ENCODE measurements at regions not wholly inside any gene's neighbourhood (a gene's known extent, or its start where the extent isn't known, plus 50 kb on each side); places are given as distances from the start of the nearest gene placed in this dataset.
A peak's percentile ranks its signal among the peaks of the same experiment; 100 is the strongest.

- DNase-seq (ENCODE audit: low spot score) = no peak
Observed at GRCh38 chr16:51731160-51731559, 580.1 kb upstream of the SALL1 start.

DNA sequence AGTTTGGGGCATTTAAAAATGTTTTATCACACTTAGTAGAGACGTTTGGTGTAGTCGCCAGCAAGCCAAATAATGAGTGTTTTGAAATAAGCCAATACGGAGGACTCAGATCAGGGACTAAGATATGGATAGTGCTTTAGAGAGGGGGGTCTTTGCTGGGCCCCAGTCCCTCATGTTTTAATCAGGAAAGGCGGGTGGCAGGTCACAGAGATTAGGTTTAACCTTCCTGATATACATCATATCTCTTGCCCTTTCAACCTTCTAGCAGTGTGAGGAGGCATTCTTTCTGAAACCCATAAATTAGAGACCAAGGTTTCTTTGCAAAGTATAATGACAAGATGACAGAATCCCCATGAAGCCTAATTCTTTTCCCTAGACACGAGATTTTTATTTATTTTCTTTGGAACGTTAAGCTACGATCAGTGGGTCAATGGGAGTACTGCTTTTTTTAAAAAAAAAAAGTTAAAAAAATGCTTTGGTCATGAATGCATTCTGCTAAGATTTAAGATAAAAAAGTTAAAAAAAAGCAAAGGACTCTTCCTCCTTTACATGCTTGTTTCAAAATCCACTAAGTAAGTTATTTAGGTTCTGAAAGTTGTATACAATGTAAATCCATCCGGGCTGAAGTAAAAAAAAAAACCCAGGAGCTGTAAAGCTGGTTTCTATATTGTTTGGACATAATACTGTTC is 572.1 kb upstream of the SALL1 start:
- no peak for DNase-seq (ENCODE audit: low spot score)

DNA sequence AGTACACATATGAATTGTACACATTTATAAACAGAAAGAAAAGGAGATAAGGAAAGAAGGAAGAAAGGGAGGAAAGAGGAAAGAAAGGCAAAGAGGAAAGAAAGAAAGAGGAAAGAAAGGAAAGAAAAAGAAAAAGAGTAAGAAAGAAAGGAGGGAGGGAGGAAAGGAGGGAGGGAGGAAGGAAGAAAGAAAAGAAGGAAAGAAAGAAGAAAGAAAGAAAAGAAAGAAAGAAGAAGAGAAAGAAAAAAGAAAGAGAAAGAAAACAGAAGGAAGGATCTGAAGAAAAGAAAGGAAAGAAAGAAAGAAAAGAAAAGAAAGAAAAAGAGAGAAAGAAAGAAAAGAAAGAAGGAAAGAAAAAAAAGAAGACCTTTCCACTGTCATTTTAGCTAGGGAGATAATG is 571.4 kb upstream of the SALL1 start:
- DNase-seq (ENCODE audit: low spot score) = no peak

DNA sequence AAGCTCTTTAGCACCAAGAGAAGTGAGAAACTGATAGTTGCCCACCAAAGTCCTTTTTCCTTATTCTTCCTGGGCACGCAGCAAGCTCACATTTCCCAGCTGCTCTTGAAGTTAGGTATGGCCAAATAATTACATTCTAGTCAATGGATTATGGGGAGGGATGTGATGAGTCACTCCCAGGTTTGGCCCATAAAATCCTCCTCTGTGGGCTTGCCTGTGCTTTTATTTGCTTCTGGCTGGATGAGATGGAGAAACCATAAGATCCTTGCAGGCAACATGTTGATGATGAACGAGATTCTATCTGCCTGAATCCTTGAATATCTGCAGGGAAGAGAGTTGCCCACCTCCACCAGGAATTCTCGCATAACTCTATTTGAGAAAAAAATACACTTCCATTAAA is 568.3 kb upstream of the SALL1 start:
- no peak for DNase-seq (ENCODE audit: low spot score)

DNA sequence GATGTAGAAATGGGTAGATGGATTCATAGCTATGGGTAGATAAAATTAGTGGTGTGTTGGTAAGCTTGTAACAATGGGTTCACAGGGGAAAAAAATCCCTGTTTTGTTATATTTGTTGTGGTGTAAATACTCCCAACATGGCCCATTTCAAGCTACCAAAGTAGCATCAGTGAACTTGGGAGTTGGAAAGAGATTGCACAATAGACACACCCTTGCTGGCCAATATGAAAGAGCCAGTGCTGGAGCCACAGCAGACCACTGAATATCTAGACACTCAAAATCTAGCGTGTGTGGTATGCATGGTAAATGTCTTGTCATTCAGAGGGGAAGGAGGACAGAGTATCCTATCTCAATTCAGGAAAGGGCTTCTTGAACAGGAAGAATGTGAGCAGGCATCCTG is 565.1 kb upstream of the SALL1 start:
- no peak for DNase-seq (ENCODE audit: low spot score)

GRCh38 chr16:51713502-51713901 is 562.4 kb upstream of the SALL1 start:
- no peak for DNase-seq (ENCODE audit: low spot score)

- DNase-seq (ENCODE audit: low spot score) = no peak
Observed at GRCh38 chr16:51710905-51711563, 560.0 kb upstream of the SALL1 start.

DNA sequence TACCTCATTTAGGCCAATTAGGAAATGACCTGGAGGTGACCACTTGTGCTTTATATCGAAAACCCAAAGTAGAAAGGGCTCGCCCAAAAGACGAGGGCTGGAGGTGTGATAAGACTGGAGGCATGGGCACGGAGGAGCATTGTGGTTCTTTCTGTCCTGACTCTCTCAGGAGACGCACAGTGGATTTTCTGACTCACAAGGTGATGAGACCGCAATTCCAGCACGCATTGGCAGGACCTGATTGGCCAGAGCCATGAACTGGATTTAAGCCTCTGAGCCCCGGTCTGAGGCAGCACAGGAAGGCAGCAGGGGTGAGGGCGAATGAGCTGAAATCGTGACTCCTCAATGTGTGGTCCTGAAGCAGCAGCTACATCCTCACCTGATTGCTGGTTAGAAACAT is 559.1 kb upstream of the SALL1 start:
- DNase-seq (ENCODE audit: low spot score) = no peak

DNA sequence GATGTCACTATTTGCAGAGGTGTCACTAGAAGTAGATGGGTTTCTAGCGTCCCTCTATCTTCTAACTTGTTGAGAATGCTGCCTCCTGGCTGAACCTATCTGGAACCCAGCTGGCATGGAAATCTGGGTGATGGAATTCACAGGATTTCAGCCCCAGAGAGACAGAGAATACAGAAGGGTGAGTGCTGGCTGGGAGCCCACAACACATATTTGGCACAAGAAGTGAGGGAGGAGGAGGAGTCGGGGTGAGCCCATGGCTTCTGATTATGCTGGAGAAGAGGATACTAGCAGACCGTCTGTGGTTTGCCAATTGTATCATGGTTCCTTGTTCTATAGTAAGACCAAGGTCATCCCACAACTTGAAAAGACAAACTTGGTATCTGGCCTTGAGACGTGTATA is 557.8 kb upstream of the SALL1 start:
- DNase-seq (ENCODE audit: low spot score) = no peak

- DNase-seq (ENCODE audit: low spot score) = no peak
Observed at GRCh38 chr16:51707666-51708065, 556.6 kb upstream of the SALL1 start.

- no peak for DNase-seq (ENCODE audit: low spot score)
Observed at GRCh38 chr16:51705142-51705541, 554.1 kb upstream of the SALL1 start.

- DNase-seq (ENCODE audit: low spot score) = no peak
Observed at GRCh38 chr16:51701025-51701424, 550.0 kb upstream of the SALL1 start.

GRCh38 chr16:51699686-51700396 is 548.8 kb upstream of the SALL1 start:
- no peak for DNase-seq (ENCODE audit: low spot score)

- DNase-seq (ENCODE audit: low spot score) = no peak
Observed at GRCh38 chr16:51698647-51699046, 547.6 kb upstream of the SALL1 start.

DNA sequence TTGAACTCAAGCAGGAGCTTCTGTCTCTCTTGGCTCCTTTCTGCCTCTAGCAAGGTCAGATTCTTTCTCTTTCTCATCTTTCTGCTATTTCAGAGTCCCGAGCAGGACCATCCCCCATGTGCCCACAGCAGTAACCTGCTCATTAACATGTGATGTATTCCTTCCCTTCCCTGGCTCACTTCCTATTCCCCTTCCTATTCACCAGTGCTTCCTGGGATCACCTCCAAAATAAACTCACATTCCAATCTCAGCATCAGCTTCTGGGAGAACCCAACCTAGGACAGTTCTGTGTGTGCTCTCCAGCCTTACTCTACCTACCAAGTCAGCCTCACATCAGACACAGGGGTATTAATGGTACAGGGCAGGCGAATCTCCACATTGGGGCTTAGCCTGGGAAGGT is 546.4 kb upstream of the SALL1 start:
- no peak for DNase-seq (ENCODE audit: low spot score)

DNA sequence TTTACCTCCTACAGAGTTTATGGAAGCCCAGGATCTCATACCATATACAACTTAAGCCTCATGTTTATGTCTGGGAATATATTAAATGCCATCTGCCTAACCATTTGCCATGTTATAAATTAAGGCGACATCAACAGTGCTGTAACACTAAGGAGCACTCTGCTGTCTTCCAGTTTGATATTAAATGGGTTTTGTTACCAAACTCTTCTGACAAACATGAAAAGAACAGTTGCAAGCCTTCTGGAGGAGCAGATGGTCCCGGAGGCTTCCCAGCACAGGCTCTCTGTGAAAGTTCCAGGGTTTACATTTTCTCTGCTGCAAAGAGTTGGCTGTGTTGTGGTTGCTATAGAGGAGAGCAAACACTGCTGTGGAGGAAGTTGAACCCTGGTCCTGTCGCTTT is 545.3 kb upstream of the SALL1 start:
- DNase-seq (ENCODE audit: low spot score) = peak; percentile 27

GRCh38 chr16:51691109-51691508 is 540.0 kb upstream of the SALL1 start:
- no peak for DNase-seq (ENCODE audit: low spot score)

GRCh38 chr16:51685498-51685897 is 534.4 kb upstream of the SALL1 start:
- no peak for DNase-seq (ENCODE audit: low spot score)

GRCh38 chr16:51683882-51684281 is 532.8 kb upstream of the SALL1 start:
- DNase-seq (ENCODE audit: low spot score) = no peak

GRCh38 chr16:51682905-51683304 is 531.8 kb upstream of the SALL1 start:
- DNase-seq (ENCODE audit: low spot score) = no peak

DNA sequence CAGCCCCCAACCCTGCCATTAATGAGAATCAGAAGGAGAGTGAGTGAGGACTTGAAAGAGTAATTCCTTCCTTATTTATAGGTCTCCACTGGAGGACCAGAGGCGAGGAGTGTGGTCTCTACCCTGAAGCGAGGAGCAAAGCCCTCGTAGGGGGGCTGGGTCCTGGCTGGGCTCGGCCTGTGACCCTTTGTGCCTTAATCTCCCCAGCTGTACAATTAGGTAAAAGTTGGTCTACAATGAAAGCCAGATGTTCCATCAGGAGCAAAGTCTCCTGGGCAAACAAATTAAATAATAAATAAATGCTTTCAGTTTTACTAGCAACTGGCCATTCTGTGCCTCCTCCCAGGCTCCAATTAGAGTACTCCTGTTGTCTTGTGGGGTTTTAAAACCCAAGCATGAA is 523.5 kb upstream of the SALL1 start:
- DNase-seq (ENCODE audit: low spot score) = no peak

DNA sequence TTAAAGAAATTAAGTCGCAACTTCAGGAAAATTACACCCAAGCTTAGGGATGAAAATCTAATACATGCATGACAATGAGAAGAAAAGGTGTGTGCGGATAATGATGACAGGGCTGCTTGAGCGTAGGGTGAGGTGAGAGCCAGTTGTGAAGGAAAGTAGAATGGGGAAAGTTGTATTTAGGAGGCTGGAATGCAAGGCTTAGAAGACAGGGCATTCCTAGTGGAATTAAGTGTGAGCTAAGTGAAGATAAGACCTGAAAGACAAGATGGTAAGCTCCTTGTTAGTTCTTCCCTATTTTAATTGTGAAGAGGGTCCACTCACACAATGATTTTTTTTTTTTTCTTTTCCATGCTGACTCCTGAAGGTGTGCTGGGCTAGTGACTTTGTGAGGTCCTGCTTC is 519.5 kb upstream of the SALL1 start:
- no peak for DNase-seq (ENCODE audit: low spot score)

DNA sequence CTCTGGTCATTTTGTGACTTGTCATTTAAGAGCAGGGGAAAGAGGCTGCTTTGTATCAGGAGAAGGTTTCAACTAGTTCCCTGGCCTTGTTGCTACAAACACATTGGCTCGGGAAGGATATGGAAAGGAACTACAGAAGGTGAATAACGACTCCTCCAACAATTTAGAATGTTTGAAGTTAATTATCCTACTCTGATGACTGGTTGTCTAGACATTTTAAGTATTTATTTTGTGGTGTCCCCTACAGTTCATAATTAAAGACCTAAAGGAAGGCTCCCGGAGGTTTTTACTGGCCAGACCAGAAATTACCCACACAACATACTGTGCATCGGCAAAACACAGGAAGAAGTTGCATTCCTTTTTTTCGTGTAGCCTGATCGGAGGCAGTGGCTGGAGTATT is 515.8 kb upstream of the SALL1 start:
- no peak for DNase-seq (ENCODE audit: low spot score)
